ENCODE measurements at regions not wholly inside any gene's neighbourhood (a gene's known extent, or its start where the extent isn't known, plus 50 kb on each side); places are given as distances from the start of the nearest gene placed in this dataset.

GRCh38 chr5:82798676-82799075 is 278.5 kb downstream of the TMEM167A start:
- H3K27me3 Mint-ChIP-seq (ENCODE audit: low read depth), result no peaks in the 10 kb centered on the region
- no peak for TF ChIP-seq CTCF (IDR thresholded peaks at IDR 0.05; ENCODE audit: unreplicated experiment in 3 of 3)
- H3K4me3 Mint-ChIP-seq, result no peak overlapping the region
- H3K4me1 Mint-ChIP-seq, result peaks cover 17% of the 10 kb centered on the region
- no peaks in the 10 kb centered on the region for H3K9me3 Mint-ChIP-seq
- H3K36me3 Mint-ChIP-seq (ENCODE audit: low read depth), result no peaks in the 10 kb centered on the region
- H3K27ac Mint-ChIP-seq, result peak overlapping the region; percentile 37 to 75 (median 43)

DNA sequence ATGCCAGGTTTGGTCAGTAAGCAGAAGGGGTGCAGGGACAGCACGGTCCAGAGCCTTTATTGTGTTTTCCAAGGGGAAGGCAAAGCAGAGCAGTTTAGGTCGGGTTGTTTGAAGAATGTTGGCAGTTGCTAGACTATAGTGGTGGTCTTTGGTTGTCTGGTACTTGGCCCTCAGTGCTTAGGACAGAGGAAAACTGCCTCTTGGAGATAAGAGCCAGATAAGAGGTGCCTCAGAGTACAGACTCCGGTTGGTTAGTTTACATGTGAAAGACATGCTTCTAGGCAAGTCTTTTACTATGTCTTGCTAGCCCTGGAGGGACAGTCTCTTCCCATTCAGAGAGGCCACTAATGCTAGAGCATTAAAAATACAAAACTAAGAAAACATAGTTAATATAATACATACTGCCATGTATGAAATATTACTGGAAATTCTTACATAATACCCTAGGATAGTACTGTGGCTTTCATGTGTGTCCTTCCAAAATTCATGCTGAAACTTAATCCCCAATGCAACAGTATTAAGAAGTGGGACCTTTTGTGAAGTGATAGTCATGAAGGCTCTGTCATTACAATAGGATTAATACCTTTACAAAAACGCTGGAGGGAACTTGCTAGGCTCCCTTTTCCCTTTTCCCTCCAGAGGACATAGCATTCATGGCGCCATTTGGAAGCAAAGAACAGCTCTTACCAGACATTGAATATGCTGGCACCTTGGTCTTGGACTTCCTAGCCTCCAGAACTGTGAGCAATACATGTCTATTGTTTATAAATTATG is 280.4 kb downstream of the TMEM167A start:
- H3K27ac Mint-ChIP-seq, result no peak overlapping the region
- peaks cover 17% of the 10 kb centered on the region for H3K4me1 Mint-ChIP-seq
- H3K36me3 Mint-ChIP-seq (ENCODE audit: low read depth), result no peaks in the 10 kb centered on the region
- no peak overlapping the region for H3K4me3 Mint-ChIP-seq
- H3K27me3 Mint-ChIP-seq (ENCODE audit: low read depth), result no peaks in the 10 kb centered on the region
- TF ChIP-seq CTCF (IDR thresholded peaks at IDR 0.05; ENCODE audit: unreplicated experiment in 3 of 3), result no peak
- H3K9me3 Mint-ChIP-seq, result no peaks in the 10 kb centered on the region

- Mint-ChIP-seq H3K4me1 (peaks cover 11% of the 10 kb centered on the region), H3K27ac (no peak overlapping the region), H3K9me3 (peaks cover 4% of the 10 kb centered on the region), H3K27me3 (ENCODE audit: low read depth) (no peaks in the 10 kb centered on the region), H3K4me3 (no peak overlapping the region), H3K36me3 (ENCODE audit: low read depth) (no peaks in the 10 kb centered on the region)
- TF ChIP-seq CTCF (IDR thresholded peaks at IDR 0.05; ENCODE audit: unreplicated experiment in 3 of 3), result no peak
Measured at GRCh38 chr5:82794876-82795275, 282.3 kb downstream of the TMEM167A start.

GRCh38 chr5:82793808-82794419 is 283.3 kb downstream of the TMEM167A start:
- TF ChIP-seq CTCF (IDR thresholded peaks at IDR 0.05; ENCODE audit: unreplicated experiment in 3 of 3), result peak; percentile 17 to 53 (median 32)
- Mint-ChIP-seq H3K9me3 (peaks cover 4% of the 10 kb centered on the region), H3K27ac (no peak overlapping the region), H3K36me3 (ENCODE audit: low read depth) (no peaks in the 10 kb centered on the region), H3K4me1 (peaks cover 5% of the 10 kb centered on the region), H3K27me3 (ENCODE audit: low read depth) (no peaks in the 10 kb centered on the region), H3K4me3 (no peak overlapping the region)

- no peak for TF ChIP-seq CTCF (IDR thresholded peaks at IDR 0.05; ENCODE audit: unreplicated experiment in 3 of 3)
- Mint-ChIP-seq H3K36me3 (ENCODE audit: low read depth) (no peaks in the 10 kb centered on the region), H3K4me1 (no peaks in the 10 kb centered on the region), H3K9me3 (peaks cover 4% of the 10 kb centered on the region), H3K27ac (peak overlapping the region in 1 of 3 experiments; percentile 12), H3K27me3 (ENCODE audit: low read depth) (no peaks in the 10 kb centered on the region), H3K4me3 (no peak overlapping the region)
Measured at GRCh38 chr5:82792096-82792495, 285.1 kb downstream of the TMEM167A start.

DNA sequence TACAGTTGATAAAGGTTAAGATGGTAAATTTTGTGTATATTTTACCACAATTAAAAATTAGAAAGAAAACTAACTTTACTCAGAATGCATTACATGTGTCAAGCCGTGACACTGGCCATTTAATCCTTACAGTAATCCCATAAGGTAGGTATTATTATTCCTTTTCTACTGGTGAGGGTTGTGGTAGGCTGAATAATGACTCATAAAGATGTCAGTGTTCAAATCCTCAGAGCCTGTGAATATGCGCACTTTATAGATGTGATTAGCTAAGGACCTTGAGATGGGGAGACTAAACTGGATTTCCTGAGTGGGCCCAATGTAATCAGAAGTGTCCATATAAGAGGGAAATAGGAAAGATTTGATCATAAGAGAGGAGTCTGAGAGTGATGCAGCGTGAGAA is 288.1 kb downstream of the TMEM167A start:
- no peak for TF ChIP-seq CTCF (IDR thresholded peaks at IDR 0.05; ENCODE audit: unreplicated experiment in 3 of 3)
- peaks cover 4% of the 10 kb centered on the region for H3K9me3 Mint-ChIP-seq
- H3K27ac Mint-ChIP-seq, result no peak overlapping the region
- no peaks in the 10 kb centered on the region for H3K36me3 Mint-ChIP-seq (ENCODE audit: low read depth)
- H3K4me3 Mint-ChIP-seq, result no peak overlapping the region
- H3K27me3 Mint-ChIP-seq (ENCODE audit: low read depth), result no peaks in the 10 kb centered on the region
- H3K4me1 Mint-ChIP-seq, result no peaks in the 10 kb centered on the region

All from nephron (organoid).